HT-29 (cell line): ENCODE measurements at regions not wholly inside any gene's neighbourhood (a gene's known extent, or its start where the extent isn't known, plus 50 kb on each side); places are given as distances from the start of the nearest gene placed in this dataset.
A peak's percentile ranks its signal among the peaks of the same experiment; 100 is the strongest.
"Not testable (repeated sequence)": the region's sequence is repeated elsewhere in the genome, so short reads cannot be mapped to it uniquely, and the experiment has no call there.

Experiments
- DNase-seq: peaks from one replicate; pipeline ENCODE4 v3.0.0-alpha.2; 2015; ENCODE audit warnings: low spot score

GRCh38 chr17:27206447-27206846 lies 87.5 kb upstream of the WSB1 start:
- peak; percentile 33 for DNase-seq

DNA sequence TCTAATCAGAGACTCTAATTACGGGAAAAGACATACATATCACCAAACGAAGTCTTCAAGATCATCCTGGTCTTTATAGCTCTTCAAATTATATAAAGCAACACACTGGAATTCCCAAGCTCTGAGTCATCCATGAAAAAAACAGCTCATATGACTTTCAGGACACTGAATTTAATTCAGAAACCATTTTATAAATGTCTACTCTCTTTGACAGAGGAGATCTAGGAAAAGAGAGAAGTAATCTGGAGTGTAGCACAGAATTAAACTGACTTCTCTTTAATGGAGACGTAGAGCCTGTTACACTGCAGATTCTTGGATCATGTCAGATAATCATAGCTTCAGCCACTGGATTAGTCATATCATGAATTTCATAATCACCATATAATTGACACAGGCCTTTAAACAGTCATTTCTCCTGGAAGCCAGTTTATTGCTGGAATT lies 86.8 kb upstream of the WSB1 start:
- DNase-seq, result peak; percentile 53

DNA sequence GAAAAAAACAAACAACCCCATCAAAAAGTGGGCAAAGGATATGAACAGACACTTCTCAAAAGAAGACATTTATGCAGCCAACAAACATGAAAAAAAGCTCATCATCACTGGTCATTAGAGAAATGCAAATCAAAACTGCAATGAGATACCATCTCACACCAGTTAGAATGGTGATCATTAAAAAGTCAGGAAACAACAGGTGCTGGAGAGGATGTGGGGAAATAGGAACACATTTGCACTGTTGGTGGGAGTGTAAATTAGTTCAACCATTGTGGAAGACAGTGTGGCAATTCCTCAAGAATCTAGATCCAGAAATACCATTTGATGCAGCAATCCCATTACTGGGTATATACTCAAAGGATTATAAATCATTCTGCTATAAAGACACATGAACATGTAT lies 85.5 kb upstream of the WSB1 start:
- DNase-seq, result not testable (repeated sequence)

DNA sequence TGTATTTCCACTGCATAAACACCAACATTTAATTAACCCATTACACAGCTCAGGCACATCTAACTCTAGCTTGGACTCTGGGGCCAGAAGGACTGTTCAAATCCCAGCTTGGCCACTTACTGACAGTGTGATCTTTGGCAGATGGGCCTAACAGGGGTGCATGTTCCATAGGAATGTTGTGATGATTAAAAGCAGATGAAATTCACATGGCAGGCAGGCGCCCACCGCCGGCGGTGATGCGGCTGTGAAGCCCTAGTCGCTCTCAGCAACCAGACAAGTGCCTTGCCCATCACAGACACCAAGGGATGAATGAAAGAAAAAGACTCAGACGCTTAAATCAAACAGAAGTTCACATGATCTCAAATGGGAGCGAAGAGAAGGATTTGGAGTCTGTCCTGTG lies 84.6 kb upstream of the WSB1 start:
- DNase-seq, result no peak

GRCh38 chr17:27210809-27211208 lies 83.1 kb upstream of the WSB1 start:
- not testable (repeated sequence) for DNase-seq

- no peak for DNase-seq
Measured at GRCh38 chr17:27216836-27217235, 77.1 kb upstream of the WSB1 start.

DNA sequence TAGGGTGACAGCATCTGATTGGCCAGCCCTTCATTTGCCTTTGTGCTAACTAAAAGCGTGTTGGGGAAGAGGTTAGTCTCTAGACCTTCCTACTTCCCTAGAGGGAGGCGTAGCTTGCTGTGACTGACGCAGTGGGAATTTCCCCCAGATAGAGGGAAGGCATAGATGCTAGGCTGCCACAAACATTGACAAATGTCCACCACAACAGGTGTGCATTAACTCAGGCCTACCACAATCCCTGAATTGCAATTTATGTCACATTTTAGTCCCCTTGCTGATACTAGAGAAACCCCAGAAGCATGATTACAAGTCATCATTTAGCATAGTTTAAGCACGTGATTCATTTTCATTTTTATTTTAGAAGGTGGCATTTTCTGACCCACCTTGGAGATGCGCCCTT lies 76.3 kb upstream of the WSB1 start:
- DNase-seq, result no peak

DNA sequence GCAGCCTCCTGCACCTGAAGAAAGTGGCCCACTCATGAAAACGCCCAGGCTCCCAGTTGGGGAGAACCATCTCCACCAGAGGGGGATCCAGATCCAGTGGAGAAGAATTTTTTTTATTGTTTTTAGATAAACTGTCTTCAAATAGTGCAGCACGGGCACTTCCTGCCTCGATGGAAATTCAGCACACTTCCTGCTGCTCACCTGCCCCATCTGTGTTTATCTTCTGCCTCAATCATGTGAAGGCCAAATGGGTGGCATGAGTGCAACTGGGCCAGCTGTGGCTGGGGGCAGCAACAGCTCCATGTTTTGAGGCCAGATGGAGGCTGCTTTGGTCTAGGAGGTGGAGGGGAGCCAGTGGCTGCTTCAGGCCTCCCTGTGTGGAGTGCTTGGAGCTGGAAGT lies 75.9 kb upstream of the WSB1 start:
- DNase-seq, result no peak

- DNase-seq, result no peak
Measured at GRCh38 chr17:27218719-27219488, 75.0 kb upstream of the WSB1 start.

GRCh38 chr17:27222515-27222914 lies 71.4 kb upstream of the WSB1 start:
- DNase-seq, result no peak

DNA sequence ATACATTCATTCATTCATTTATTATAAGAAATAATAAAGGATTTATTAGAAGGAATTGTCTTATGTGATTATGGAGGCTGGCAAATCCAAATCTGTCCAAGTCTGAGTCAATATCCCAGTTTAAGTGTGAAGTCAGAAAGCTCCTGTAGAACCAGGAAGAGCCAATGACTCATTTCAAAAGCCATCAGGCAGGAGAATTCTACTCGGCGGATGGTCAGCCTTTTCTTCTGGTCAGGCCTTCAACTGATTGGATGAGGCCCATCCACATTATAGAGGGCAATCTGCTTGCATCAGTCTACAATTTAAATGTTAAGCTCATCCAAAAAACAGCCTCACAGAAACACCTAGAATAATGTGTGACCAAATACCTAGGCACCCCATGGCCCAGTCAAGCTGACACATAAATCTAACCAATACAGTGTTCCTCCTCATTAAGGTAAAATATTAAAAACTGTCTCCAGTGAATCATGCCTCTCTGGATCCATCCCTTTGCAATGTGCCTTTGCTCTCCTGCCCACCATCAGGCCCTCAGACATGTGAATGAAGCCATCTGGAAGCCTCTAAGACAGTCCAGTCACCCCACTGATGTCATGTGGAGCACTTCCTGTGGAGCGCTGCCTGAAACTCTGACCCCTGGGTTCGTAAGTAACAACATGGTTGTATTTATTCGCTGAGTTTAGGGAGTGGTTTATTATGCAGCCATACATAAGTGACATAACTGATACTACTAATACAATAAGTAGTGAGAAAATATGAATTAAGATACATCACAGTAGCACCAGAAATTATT lies 69.2 kb upstream of the WSB1 start:
- no peak for DNase-seq

DNA sequence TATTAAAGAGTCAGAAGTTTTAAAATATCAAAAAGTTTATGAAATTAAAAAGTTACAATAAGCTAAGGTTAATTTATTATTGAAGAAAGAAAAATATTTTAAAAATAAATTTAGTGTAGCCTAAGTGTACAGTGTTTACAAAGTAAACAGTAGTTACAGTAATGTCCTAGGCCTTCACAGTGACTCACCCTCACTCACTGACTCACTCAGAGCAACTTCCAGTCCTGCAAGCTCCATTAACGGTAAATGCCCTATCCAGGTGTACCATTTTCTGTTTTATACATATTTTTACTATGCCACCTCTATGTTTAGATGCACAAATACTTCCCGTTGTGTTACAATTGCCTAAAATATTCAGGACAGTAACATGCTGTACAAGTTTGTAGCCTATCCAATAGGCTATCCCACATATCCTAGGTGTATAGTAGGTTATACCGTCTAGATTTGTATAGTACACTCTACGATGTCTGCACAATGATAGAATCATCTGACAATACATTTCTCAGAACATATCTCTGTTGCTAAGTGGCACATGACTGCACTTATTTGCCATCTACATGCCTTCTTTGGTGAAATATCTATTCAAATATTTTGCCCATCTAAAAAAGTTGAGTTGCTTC lies 67.2 kb upstream of the WSB1 start:
- DNase-seq, result peak; percentile 38

DNA sequence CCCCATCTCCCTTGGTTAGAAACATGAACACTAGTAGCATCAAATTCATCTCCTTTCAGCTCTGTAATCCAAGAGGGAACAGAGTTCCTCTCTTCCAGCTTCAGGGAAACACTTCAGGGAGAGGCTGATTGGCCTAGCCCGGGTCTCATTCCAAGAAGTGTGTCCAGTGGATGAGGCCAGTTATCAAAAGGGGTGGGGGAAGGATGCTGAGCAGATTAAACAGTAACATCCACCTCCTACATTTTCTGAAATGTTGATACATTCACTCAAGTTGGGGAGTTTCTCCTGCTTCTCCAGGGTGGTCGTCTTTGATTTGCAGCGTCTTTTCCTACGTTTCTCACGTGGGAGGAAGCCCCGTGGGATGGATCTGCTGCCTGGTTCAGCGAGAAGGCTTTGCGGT lies 62.9 kb upstream of the WSB1 start:
- no peak for DNase-seq

DNA sequence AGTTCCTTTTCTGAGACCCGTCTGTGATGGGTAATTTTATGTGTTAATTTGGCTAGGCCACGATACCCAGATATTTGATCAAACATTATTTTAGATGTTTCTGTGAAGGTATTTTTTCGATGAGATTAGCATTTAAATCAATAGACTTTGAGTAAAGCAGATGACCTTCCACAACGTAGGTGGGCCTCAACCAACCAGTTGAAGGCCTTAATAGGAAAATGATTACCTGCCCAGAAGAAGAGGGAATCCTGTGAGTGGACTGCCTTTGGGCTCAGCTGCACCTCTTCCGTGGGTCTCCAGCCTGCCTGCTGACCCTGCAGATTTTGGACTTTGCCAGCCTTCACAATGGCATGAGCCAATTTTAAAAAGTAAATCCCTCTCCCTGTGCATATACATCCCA lies 61.6 kb upstream of the WSB1 start:
- DNase-seq, result no peak

DNA sequence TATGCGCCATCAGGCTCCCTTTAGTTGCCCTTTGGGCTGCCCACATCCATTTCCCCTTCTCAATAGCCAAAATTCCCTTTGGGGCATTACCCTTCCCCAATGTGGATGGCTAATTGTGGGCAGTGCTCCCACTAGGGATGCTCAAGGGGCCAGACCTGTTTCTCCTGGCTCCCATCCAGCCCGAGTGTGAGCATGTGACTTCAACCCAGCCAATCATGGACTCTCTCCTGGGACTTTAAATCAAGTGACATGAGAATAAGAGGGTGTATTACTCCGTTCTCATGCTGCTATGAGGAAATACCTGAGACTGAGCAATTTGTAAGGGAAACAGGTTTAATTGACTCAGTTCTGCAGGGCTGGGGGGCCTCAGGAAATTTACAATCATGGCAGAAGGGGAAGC lies 60.9 kb upstream of the WSB1 start:
- no peak for DNase-seq

DNA sequence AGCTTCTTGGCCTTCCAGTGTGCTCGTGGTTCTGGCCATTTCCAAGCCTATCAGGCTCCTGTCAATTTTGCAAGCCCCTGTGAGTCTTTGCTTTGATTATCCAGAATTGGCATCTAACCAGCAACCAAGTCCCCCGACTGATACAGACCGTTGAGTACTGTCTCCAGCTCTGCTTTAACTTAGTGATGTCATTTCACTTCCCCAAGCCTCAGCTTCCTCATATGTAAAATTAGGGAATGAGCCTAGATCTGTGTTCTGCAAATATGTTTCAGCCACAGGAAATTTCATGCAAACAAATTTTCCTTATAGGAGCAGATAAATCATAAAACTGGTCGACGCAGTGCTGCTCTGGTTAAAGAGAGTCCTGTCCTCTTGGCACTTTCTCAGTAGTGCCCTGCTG lies 60.1 kb upstream of the WSB1 start:
- no peak for DNase-seq

DNA sequence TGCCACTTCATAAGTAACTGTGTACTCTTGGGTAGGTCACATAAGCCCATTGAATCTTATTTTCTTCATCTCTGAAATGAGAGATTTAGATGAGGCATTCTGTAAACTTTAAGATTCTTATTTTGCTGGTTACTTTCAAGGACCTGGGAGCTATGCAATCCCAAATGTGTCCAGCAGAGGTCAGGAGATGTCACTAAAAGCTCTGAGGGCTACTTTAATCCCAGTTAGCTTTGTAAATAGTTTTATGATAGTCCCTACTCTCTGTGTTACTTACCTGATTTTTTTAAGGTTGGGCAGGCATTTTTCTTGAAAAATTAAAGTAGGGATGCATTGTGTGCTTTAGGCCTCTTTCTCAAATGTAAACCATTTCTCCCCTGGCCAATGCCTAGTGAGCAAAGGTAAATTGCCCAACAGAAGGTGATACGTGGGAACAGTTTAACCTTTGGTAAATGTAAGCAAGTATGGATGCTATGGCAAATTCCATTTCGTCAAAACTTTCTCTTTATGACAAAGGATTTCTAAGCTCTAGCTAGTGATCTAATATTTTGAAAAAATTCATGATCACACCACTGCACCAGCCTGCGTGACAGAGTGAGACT lies 57.1 kb upstream of the WSB1 start:
- peak; percentile 87 for DNase-seq

DNA sequence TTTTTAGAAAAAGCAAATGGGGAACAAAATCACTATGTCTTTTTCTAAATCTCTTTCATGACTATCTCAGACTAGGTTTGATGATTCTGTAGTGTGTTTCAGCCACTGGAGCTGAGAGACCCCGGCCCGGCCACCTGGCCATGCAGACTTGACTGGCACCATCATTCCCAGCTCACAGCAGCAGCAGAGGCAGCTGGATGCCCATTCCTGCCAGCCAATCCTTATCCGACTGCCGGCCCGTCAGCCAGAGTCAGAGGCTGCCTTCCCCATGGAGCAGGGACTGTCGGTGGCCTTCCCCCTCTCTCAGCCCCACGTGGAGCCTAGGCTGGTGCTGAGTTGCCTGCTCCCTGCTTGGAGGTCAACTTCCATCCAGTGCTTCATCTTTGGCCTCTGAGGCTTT lies 56.0 kb upstream of the WSB1 start:
- no peak for DNase-seq

DNA sequence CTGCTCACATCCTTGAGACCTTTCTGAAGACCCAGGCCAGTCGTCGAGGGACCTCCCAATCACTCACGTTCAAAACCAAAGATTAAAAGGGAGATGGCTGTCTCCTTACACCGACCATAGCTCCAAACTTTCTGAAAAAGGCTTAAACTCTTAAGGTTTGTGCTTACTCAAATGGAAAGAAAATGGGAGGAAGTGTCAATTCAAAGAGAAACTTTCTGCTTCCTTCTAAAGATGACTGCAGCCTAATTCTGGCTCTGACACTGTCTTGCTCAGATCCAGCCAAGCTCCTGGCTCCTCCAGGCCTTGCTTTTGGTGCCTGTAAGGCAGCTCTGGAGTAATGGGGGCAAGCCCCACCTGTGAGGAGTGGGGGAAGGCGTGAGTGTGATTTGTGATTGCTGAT lies 54.9 kb upstream of the WSB1 start:
- DNase-seq, result no peak

- DNase-seq, result no peak
Measured at GRCh38 chr17:27239584-27239983, 54.3 kb upstream of the WSB1 start.

- DNase-seq, result no peak
Measured at GRCh38 chr17:27240086-27240801, 53.7 kb upstream of the WSB1 start.

DNA sequence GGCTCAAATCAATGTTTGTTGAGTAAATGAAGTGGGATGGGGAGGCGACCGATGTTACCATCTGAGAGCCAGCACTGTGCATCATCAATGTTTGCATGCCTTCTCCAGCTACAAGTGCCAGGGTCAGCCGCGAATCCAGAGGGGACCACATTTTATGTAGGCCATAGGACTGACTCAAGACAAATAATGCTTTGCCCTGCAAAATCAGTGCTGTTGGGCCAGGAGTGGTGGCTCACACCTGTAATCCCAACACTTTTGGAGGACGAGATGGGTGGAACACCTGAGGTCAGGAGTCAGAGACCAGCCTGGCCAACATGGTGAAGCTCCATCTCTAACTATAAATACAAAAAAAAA lies 53.1 kb upstream of the WSB1 start:
- no peak for DNase-seq
